GM19328 (cell line): ENCODE measurements at regions not wholly inside any gene's neighbourhood (a gene's known extent, or its start where the extent isn't known, plus 50 kb on each side); places are given as distances from the start of the nearest gene placed in this dataset.

Experiments
- ATAC-seq: cut with Tn5 transposase; IDR thresholded peaks from one replicate; pipeline ENCODE4 v1.9.1; 2021; ENCODE audit warnings: mild to moderate bottlenecking, moderate library complexity; ENCODE audit not compliant: unreplicated experiment

- ATAC-seq = no peak
Measured at GRCh38 chr21:35337573-35337972, 288.5 kb upstream of the RUNX1 start.

GRCh38 chr21:35336534-35336933 lies 287.4 kb upstream of the RUNX1 start:
- no peak for ATAC-seq

GRCh38 chr21:35335951-35336446 lies 286.9 kb upstream of the RUNX1 start:
- ATAC-seq = no peak

- no peak for ATAC-seq
Measured at GRCh38 chr21:35333831-35334618, 284.9 kb upstream of the RUNX1 start.

- no peak for ATAC-seq
Measured at GRCh38 chr21:35332841-35333426, 283.8 kb upstream of the RUNX1 start.

- ATAC-seq = no peak
Measured at GRCh38 chr21:35329940-35330660, 281.0 kb upstream of the RUNX1 start.

- no peak for ATAC-seq
Measured at GRCh38 chr21:35328856-35329455, 279.9 kb upstream of the RUNX1 start.

GRCh38 chr21:35326677-35327076 lies 277.6 kb upstream of the RUNX1 start:
- ATAC-seq = no peak

GRCh38 chr21:35325953-35326352 lies 276.9 kb upstream of the RUNX1 start:
- no peak for ATAC-seq

- no peak for ATAC-seq
Measured at GRCh38 chr21:35324372-35325220, 275.5 kb upstream of the RUNX1 start.

GRCh38 chr21:35323947-35324346 lies 274.8 kb upstream of the RUNX1 start:
- ATAC-seq = no peak

- no peak for ATAC-seq
Measured at GRCh38 chr21:35321322-35322200, 272.5 kb upstream of the RUNX1 start.

- ATAC-seq = no peak
Measured at GRCh38 chr21:35319684-35320283, 270.7 kb upstream of the RUNX1 start.

GRCh38 chr21:35316933-35317332 lies 267.8 kb upstream of the RUNX1 start:
- no peak for ATAC-seq

- no peak for ATAC-seq
Measured at GRCh38 chr21:35316456-35316855, 267.4 kb upstream of the RUNX1 start.

GRCh38 chr21:35314857-35315582 lies 265.9 kb upstream of the RUNX1 start:
- no peak for ATAC-seq

- ATAC-seq = no peak
Measured at GRCh38 chr21:35311985-35312384, 262.9 kb upstream of the RUNX1 start.

- ATAC-seq = no peak
Measured at GRCh38 chr21:35309316-35309715, 260.2 kb upstream of the RUNX1 start.
